Natural killer cell (primary cell): ENCODE measurements at regions not wholly inside any gene's neighbourhood (a gene's known extent, or its start where the extent isn't known, plus 50 kb on each side); places are given as distances from the start of the nearest gene placed in this dataset.
"Not testable (repeated sequence)": the region's sequence is repeated elsewhere in the genome, so short reads cannot be mapped to it uniquely, and the experiment has no call there.

Experiments used
- ATAC-seq, 3 donors: fragments of 150-1000 bp in 2 of 3; fragments of 200-7000 bp in 1 of 3; cut with Tn5 transposase; 1 replicate in 1 of 3; 2 replicates in 2 of 3; pipeline ENCODE4 v1.10.0; 2021; ENCODE audit warnings: mild to moderate bottlenecking in 2 of 3, moderate library complexity in 2 of 3
- DNase-seq, 2 donors: peaks; one replicate each; pipeline versions ENCODE4 v3.0.0 to v3.0.0-alpha.2; 2013 to 2021; ENCODE audit warnings: mixed read lengths in 1 of 2
- H3K27ac ChIP-seq: one replicate; pipeline ENCODE4 v1.5.1; 2013; ENCODE audit warnings: mild to moderate bottlenecking, low read length
- H3K27me3 ChIP-seq: one replicate; pipeline ENCODE4 v1.6.1; 2013; ENCODE audit warnings: low read length; ENCODE audit not compliant: control insufficient read depth, insufficient read depth
- H3K36me3 ChIP-seq: one replicate; pipeline ENCODE4 v1.6.1; 2013; ENCODE audit warnings: low read length; ENCODE audit not compliant: control insufficient read depth, insufficient read depth
- H3K4me1 ChIP-seq: one replicate; pipeline ENCODE4 v1.6.1; 2013; ENCODE audit warnings: low read length; ENCODE audit not compliant: control insufficient read depth, insufficient read depth
- H3K4me3 ChIP-seq: one replicate; pipeline ENCODE4 v1.5.1; 2013; ENCODE audit warnings: low read length
- H3K9me3 ChIP-seq: one replicate; pipeline ENCODE4 v1.6.1; 2013; ENCODE audit warnings: low read length; ENCODE audit not compliant: control insufficient read depth, insufficient read depth
- H3K27ac Mint-ChIP-seq, 2 donors: one replicate each; pipeline ENCODE4 v1.8.0; 2022; ENCODE audit warnings: mild to moderate bottlenecking in 2 of 2, mixed read lengths in 2 of 2, moderate library complexity in 1 of 2
- H3K27me3 Mint-ChIP-seq, 2 donors: one replicate each; pipeline ENCODE4 v1.8.0; 2022; ENCODE audit warnings: low read depth in 2 of 2, mixed read lengths in 2 of 2
- H3K36me3 Mint-ChIP-seq: one replicate; pipeline ENCODE4 v1.8.0; 2022; ENCODE audit warnings: mixed read lengths
- H3K4me1 Mint-ChIP-seq, 2 donors: one replicate each; pipeline ENCODE4 v1.8.0; 2022; ENCODE audit warnings: mixed read lengths in 2 of 2
- H3K4me3 Mint-ChIP-seq: one replicate; pipeline ENCODE4 v1.8.0; 2022; ENCODE audit warnings: mild to moderate bottlenecking, moderate library complexity, mixed read lengths
- H3K9me3 Mint-ChIP-seq, 2 donors: one replicate each; pipeline ENCODE4 v1.8.0; 2022; ENCODE audit warnings: mixed read lengths in 2 of 2
- CTCF ChIP-seq: fragments of 200-600 bp; IDR thresholded peaks from one replicate; pipeline ENCODE4 v1.8.0; 2022; ENCODE audit warnings: antibody characterized with exemption
- WGBS: methylation state at CpG from one replicate; pipeline ENCODE4 v1.1.7; 2013; ENCODE audit warnings: missing lambda C conversion rate; ENCODE audit not compliant: insufficient coverage; 5-methylcytosine and 5-hydroxymethylcytosine counted together
- intact Hi-C: fragments of 100-400 bp; cut with micrococcal nuclease; formaldehyde crosslinking; loops from one replicate; pipeline ENCODE4 v1.14.2; 2022

- no peak overlapping the region for H3K27ac Mint-ChIP-seq
- Histone ChIP-seq H3K27me3 (peaks cover 5% of the 10 kb centered on the region), H3K27ac (no peak overlapping the region), H3K4me3 (no peak overlapping the region), H3K9me3 (no peaks in the 10 kb centered on the region), H3K4me1 (peaks cover 22% of the 10 kb centered on the region), H3K36me3 (no peaks in the 10 kb centered on the region)
- peaks cover 11% of the 10 kb centered on the region for H3K36me3 Mint-ChIP-seq
- peaks cover 26 to 27% of the 10 kb centered on the region in 2 donors for H3K4me1 Mint-ChIP-seq
- 40% methylated on average over 1 of the region's 1 CpG for WGBS
- intact Hi-C loops, result no loop called here
- DNase-seq, result no peak
- peaks cover 3 to 19% of the 10 kb centered on the region in 2 donors for H3K27me3 Mint-ChIP-seq
- no peak for TF ChIP-seq CTCF
- ATAC-seq, result peak in 2 of 3 donors; percentile 40 to 48
- H3K4me3 Mint-ChIP-seq, result no peak overlapping the region
- H3K9me3 Mint-ChIP-seq, result peaks cover 3 to 4% of the 10 kb centered on the region in 2 donors
Observed at GRCh38 chr14:56008150-56008549, 110.1 kb upstream of the PELI2 start.

- DNase-seq, H3K27ac ChIP-seq, H3K27me3 ChIP-seq, H3K27ac Mint-ChIP-seq, H3K4me3 Mint-ChIP-seq, intact Hi-C loops, H3K9me3 ChIP-seq, H3K36me3 ChIP-seq, ATAC-seq, H3K4me3 ChIP-seq, H3K9me3 Mint-ChIP-seq: not testable (repeated sequence)
- H3K4me1 Mint-ChIP-seq, result peaks cover 21 to 23% of the 10 kb centered on the region in 2 donors
- H3K27me3 Mint-ChIP-seq, result peaks cover 3 to 19% of the 10 kb centered on the region in 2 donors
- peaks cover 17% of the 10 kb centered on the region for H3K4me1 ChIP-seq
- 100% methylated on average over 3 of the region's 3 CpGs for WGBS
- peaks cover 11% of the 10 kb centered on the region for H3K36me3 Mint-ChIP-seq
Observed at GRCh38 chr14:56008661-56009060, 109.5 kb upstream of the PELI2 start.

GRCh38 chr14:56023661-56024081 lies 94.5 kb upstream of the PELI2 start:
- Mint-ChIP-seq H3K36me3 (no peaks in the 10 kb centered on the region), H3K4me1 (no peaks in the 10 kb centered on the region), H3K9me3 (no peaks in the 10 kb centered on the region), H3K27me3 (peaks cover 11 to 24% of the 10 kb centered on the region in 2 donors), H3K27ac (no peak overlapping the region), H3K4me3 (no peak overlapping the region)
- intact Hi-C loops, result no loop called here
- Histone ChIP-seq H3K4me1 (no peaks in the 10 kb centered on the region), H3K9me3 (no peaks in the 10 kb centered on the region), H3K4me3 (no peak overlapping the region), H3K27ac (no peak overlapping the region), H3K36me3 (no peaks in the 10 kb centered on the region), H3K27me3 (no peaks in the 10 kb centered on the region)
- DNase-seq (no peak), ATAC-seq (no peak)
- no peak for TF ChIP-seq CTCF
- 93% methylated on average over 2 of the region's 2 CpGs for WGBS

GRCh38 chr14:56025191-56025590 lies 93.0 kb upstream of the PELI2 start:
- ATAC-seq, result no peak

More at GRCh38 chr14:56025191-56025590, 93.0 kb upstream of the PELI2 start:
- H3K27me3 Mint-ChIP-seq, result peaks cover 11 to 36% of the 10 kb centered on the region in 2 donors
- intact Hi-C loops, result no loop called here
- no peaks in the 10 kb centered on the region for H3K9me3 Mint-ChIP-seq
- 93% methylated on average over 3 of the region's 3 CpGs for WGBS
- no peak overlapping the region for H3K4me3 Mint-ChIP-seq
- DNase-seq, result no peak
- H3K4me1 ChIP-seq, result no peaks in the 10 kb centered on the region
- no peak overlapping the region for H3K27ac ChIP-seq
- TF ChIP-seq CTCF, result no peak
- H3K4me3 ChIP-seq, result no peak overlapping the region
- H3K36me3 ChIP-seq, result no peaks in the 10 kb centered on the region
- H3K4me1 Mint-ChIP-seq, result no peaks in the 10 kb centered on the region
- no peaks in the 10 kb centered on the region for H3K36me3 Mint-ChIP-seq
- no peak overlapping the region for H3K27ac Mint-ChIP-seq
- H3K27me3 ChIP-seq, result no peaks in the 10 kb centered on the region
- H3K9me3 ChIP-seq, result no peaks in the 10 kb centered on the region
